K562 (cell line): ENCODE measurements at regions not wholly inside any gene's neighbourhood (a gene's known extent, or its start where the extent isn't known, plus 50 kb on each side); places are given as distances from the start of the nearest gene placed in this dataset.

Experiments
- ATAC-seq: fragments of 200-7000 bp; cut with Tn5 transposase; 3 replicates; pipeline ENCODE4 v1.9.1; 2020; ENCODE audit warnings: moderate library complexity
- BruUV-seq: library from RNA; stranded (reverse); fragments of 400-500 nt; replicated peaks from 2 replicates; lab custom pipeline; 2021; lab: Mats Ljungman, UMichigan
- CTCF ChIA-PET: fragments of 300-600 bp; formaldehyde crosslinking; extraction: SDS; loops from one replicate; lab custom pipeline; 2021; ENCODE audit warnings: low intra/inter-chr PET ratio; lab: Yijun Ruan, JAX
- POLR2A ChIA-PET: fragments of 300-600, 350-650 bp; sonication (Branson Sonifier 250); formaldehyde crosslinking; extraction: SDS; loops from one replicate; lab custom pipeline; 2021; ENCODE audit warnings: antibody characterized with exemption, inconsistent platforms; lab: Yijun Ruan, JAX
- DNase-seq, 4 experiments: peaks; one replicate each; pipeline versions ENCODE4 v3.0.0 to v3.0.0-alpha.2; 2011 to 2018; ENCODE audit warnings: low spot score in 3 of 4, mixed read lengths in 3 of 4; ENCODE audit errors: extremely low read depth in 1 of 4
- FAIRE-seq: peaks from 2 replicates; lab custom pipeline; 2011; peaks lifted over from hg19 to GRCh38; lab: Jason Lieb, UNC
- H2AFZ ChIP-seq: 2 replicates; pipeline ENCODE4 v1.6.0; 2011; ENCODE audit warnings: low read depth, low read length, control low read depth, inconsistent platforms
- H3K27ac ChIP-seq: fragments of 200-600 bp; 3 replicates; pipeline ENCODE4 v1.8.0; 2011; ENCODE audit warnings: low read depth, mild to moderate bottlenecking, control low read depth, inconsistent platforms, low read length, moderate library complexity, mixed read lengths; ENCODE audit errors: extremely low read depth
- H3K27me3 ChIP-seq, 2 experiments: fragments of 300-600 bp in 1 of 2; 2 replicates in 1 of 2; 3 replicates in 1 of 2; pipeline versions ENCODE4 v1.6.0 to v1.8.0; 2011; ENCODE audit warnings: inconsistent platforms in 2 of 2, low read length in 2 of 2, mild to moderate bottlenecking in 1 of 2, mixed read lengths in 1 of 2, moderate library complexity in 1 of 2; ENCODE audit not compliant: control insufficient read depth in 2 of 2, insufficient read depth in 2 of 2
- H3K36me3 ChIP-seq: fragments of 300-600 bp; 3 replicates; pipeline ENCODE4 v1.8.0; 2011; ENCODE audit warnings: mild to moderate bottlenecking, low read length, inconsistent platforms; ENCODE audit not compliant: control insufficient read depth, insufficient read depth
- H3K4me1 ChIP-seq, 2 experiments: fragments of 200-600 bp in 1 of 2; replicated peaks in 1 of 2; 2 replicates in 1 of 2; 3 replicates in 1 of 2; pipeline versions ENCODE4 v1.5.1 to v1.8.0; 2011; ENCODE audit warnings: inconsistent platforms in 2 of 2, low read length in 2 of 2, mild to moderate bottlenecking in 1 of 2, mixed read lengths in 1 of 2, moderate library complexity in 1 of 2; ENCODE audit not compliant: control insufficient read depth in 2 of 2, insufficient read depth in 2 of 2
- H3K4me2 ChIP-seq: 2 replicates; pipeline ENCODE4 v1.6.1; 2011; ENCODE audit warnings: low read length, control low read depth, inconsistent platforms, mixed read lengths; ENCODE audit not compliant: insufficient read depth
- H3K4me3 ChIP-seq: fragments of 200-600 bp; sonication (generic), shearing (Covaris generic); 2 replicates; pipeline ENCODE4 v1.5.1; 2016; ENCODE audit warnings: control low read depth, inconsistent platforms
- H3K79me2 ChIP-seq: fragments of 200-600 bp; 3 replicates; pipeline ENCODE4 v1.8.0; 2011; ENCODE audit warnings: low read length, inconsistent platforms; ENCODE audit not compliant: control insufficient read depth, insufficient read depth
- H3K9ac ChIP-seq, 2 experiments: 2 replicates each; pipeline versions ENCODE4 v1.6.0 to v1.6.1; 2011; ENCODE audit warnings: low read depth in 2 of 2, low read length in 2 of 2, control low read depth in 1 of 2, inconsistent platforms in 1 of 2, mild to moderate bottlenecking in 1 of 2, mixed read lengths in 1 of 2; ENCODE audit not compliant: insufficient read depth in 1 of 2
- H3K9me1 ChIP-seq: one replicate; pipeline ENCODE4 v1.6.0; 2011; ENCODE audit warnings: inconsistent platforms, mild to moderate bottlenecking, low read length, moderate library complexity; ENCODE audit not compliant: control insufficient read depth, insufficient read depth
- H3K9me3 ChIP-seq: replicated peaks from 2 replicates; pipeline ENCODE4 v1.5.1; 2011; ENCODE audit warnings: low read depth, low read length, inconsistent platforms; ENCODE audit not compliant: control insufficient read depth, insufficient read depth
- H4K20me1 ChIP-seq: replicated peaks from 2 replicates; pipeline ENCODE4 v1.6.1; 2011; ENCODE audit warnings: low read length, inconsistent platforms, mixed read lengths; ENCODE audit not compliant: control insufficient read depth, insufficient read depth
- ETV5 ChIP-seq: sonication (generic); formaldehyde crosslinking; IDR thresholded peaks from 2 replicates; pipeline ENCODE4 v1.4.0; 2020; ENCODE audit warnings: low read depth, mild to moderate bottlenecking, missing genetic modification reagents
- PHTF2 ChIP-seq: fragments of 250-450 bp; sonication (Bioruptor Pico); IDR thresholded peaks from 2 replicates; pipeline ENCODE4 v1.5.0; 2021; ENCODE audit warnings: mild to moderate bottlenecking
- RAD21 ChIP-seq, 2 experiments: fragments of 250-450 bp in 1 of 2; fragments of 450-650 bp in 1 of 2; sonication (Bioruptor Pico) in 1 of 2; formaldehyde crosslinking in 1 of 2; IDR thresholded peaks in 1 of 2; conservative IDR thresholded peaks in 1 of 2; 2 replicates each; pipeline versions ENCODE4 v1.4.0 to v1.8.0; 2020 to 2022; ENCODE audit warnings: mild to moderate bottlenecking in 2 of 2, moderate library complexity in 1 of 2
- REST ChIP-seq, 2 experiments: fragments of 450-650 bp; formaldehyde crosslinking in 1 of 2; IDR thresholded peaks; 2 replicates each; pipeline versions ENCODE4 v1.4.0 to v1.6.1; 2014 to 2020; ENCODE audit warnings: mild to moderate bottlenecking in 2 of 2, borderline replicate concordance in 1 of 2, low read depth in 1 of 2
- SMC3 ChIP-seq: conservative IDR thresholded peaks from 2 replicates; pipeline ENCODE4 v1.6.1; 2011; ENCODE audit warnings: low read depth, low read length, improper control_type of control experiment; ENCODE audit not compliant: insufficient read depth
- XRCC5 ChIP-seq: fragments of 200-400 bp; formaldehyde crosslinking; IDR thresholded peaks from 2 replicates; pipeline ENCODE4 v1.6.1; 2017; ENCODE audit warnings: low read depth, mild to moderate bottlenecking, low read length
- WGBS: fragments of 100-300 bp; shearing (Covaris generic); methylation state at CpG from one replicate; pipeline ENCODE4 v1.1.6; 2016; ENCODE audit warnings: low coverage, mixed read lengths; ENCODE audit not compliant: insufficient coverage; ENCODE audit errors: missing lambda C conversion rate; 5-methylcytosine and 5-hydroxymethylcytosine counted together
- in situ Hi-C: fragments of 300-500 bp; cut with MboI; formaldehyde crosslinking; loops from 4 replicates; pipeline ENCODE4 v1.15.0; 2018; ENCODE audit warnings: inconsistent platforms, mixed read lengths
- intact Hi-C: fragments of 100-400 bp; cut with micrococcal nuclease; formaldehyde crosslinking; loops from 2 replicates; pipeline ENCODE4 v1.14.2; 2022
- TF ChIP-seq, protein P1 (sequence below), 3 experiments: IDR thresholded peaks in 2 of 3; conservative IDR thresholded peaks in 1 of 3; 2 replicates each; pipeline ENCODE4 v1.5.1; 2011 to 2012; ENCODE audit warnings: low read length in 3 of 3, mild to moderate bottlenecking in 3 of 3, control low read depth in 2 of 3, improper control_type of control experiment in 1 of 3, inconsistent platforms in 1 of 3, low read depth in 1 of 3, mixed read lengths in 1 of 3, moderate library complexity in 1 of 3; ENCODE audit not compliant: insufficient read depth in 2 of 3

GRCh38 chr6:137661601-137662000 lies 167.4 kb upstream of the OLIG3 start:
- POLR2A ChIA-PET, result no interaction called here
- peak; percentile 65; the same call in 2 of the 3 replicates for ATAC-seq

More at GRCh38 chr6:137661601-137662000, 167.4 kb upstream of the OLIG3 start:
- no peaks in the 10 kb centered on the region for H3K4me1 ChIP-seq
- intact Hi-C loops, result loop anchor here (1.0 kb wide), 1 partner anchor 343 kb away; no protein-coding TSS in a partner anchor
- no TSS peak for BruUV-seq
- no peak overlapping the region for H3K4me2 ChIP-seq
- CTCF ChIA-PET, result no interaction called here
- peaks cover 0 to 5% of the 10 kb centered on the region in 2 experiments; a peak in 1 of 5 replicates for H3K27me3 ChIP-seq
- no peak overlapping the region for H2AFZ ChIP-seq
- no peaks in the 10 kb centered on the region for H3K9me3 ChIP-seq
- H3K79me2 ChIP-seq, result no peaks in the 10 kb centered on the region
- H4K20me1 ChIP-seq, result no peaks in the 10 kb centered on the region
- H3K9ac ChIP-seq, result no peak overlapping the region
- no peaks in the 10 kb centered on the region for H3K9me1 ChIP-seq
- no peak overlapping the region for H3K4me3 ChIP-seq
- no peak overlapping the region for H3K27ac ChIP-seq
- peak; percentile 57 for FAIRE-seq
- DNase-seq, result peak; percentile 16 to 35 (median 20)
- H3K36me3 ChIP-seq, result no peaks in the 10 kb centered on the region
- TF ChIP-seq XRCC5 (no peak), ETV5 (CRISPR knock-in tag) (no peak), RAD21 (CRISPR knock-in tag; conservative IDR thresholded peaks at IDR 0.05 in 1 of 2, IDR thresholded peaks at IDR 0.05 in 1 of 2) (peak in 1 of 2 experiments; percentile 54; a peak in 3 of 4 replicates), PHTF2 (CRISPR knock-in tag) (no peak), SMC3 (0 out of 2 replicates have a peak, but pooled peaks have one; percentile 14), REST (IDR thresholded peaks at IDR 0.05; ENCODE audit: borderline replicate concordance) (peak; percentile 14; the same call in 1 of the 2 replicates), REST (CRISPR knock-in tag; IDR thresholded peaks at IDR 0.05; ENCODE audit: low read depth) (no peak)
- TF ChIP-seq, protein P1, sequence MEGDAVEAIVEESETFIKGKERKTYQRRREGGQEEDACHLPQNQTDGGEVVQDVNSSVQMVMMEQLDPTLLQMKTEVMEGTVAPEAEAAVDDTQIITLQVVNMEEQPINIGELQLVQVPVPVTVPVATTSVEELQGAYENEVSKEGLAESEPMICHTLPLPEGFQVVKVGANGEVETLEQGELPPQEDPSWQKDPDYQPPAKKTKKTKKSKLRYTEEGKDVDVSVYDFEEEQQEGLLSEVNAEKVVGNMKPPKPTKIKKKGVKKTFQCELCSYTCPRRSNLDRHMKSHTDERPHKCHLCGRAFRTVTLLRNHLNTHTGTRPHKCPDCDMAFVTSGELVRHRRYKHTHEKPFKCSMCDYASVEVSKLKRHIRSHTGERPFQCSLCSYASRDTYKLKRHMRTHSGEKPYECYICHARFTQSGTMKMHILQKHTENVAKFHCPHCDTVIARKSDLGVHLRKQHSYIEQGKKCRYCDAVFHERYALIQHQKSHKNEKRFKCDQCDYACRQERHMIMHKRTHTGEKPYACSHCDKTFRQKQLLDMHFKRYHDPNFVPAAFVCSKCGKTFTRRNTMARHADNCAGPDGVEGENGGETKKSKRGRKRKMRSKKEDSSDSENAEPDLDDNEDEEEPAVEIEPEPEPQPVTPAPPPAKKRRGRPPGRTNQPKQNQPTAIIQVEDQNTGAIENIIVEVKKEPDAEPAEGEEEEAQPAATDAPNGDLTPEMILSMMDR (IDR thresholded peaks at IDR 0.05 in 2 of 3, conservative IDR thresholded peaks at IDR 0.05 in 1 of 3; ENCODE audit: insufficient read depth in 2 of 3, low read depth in 1 of 3, low read length in 3 of 3), result peak; percentile 39 to 49 (median 41); a peak in 4 of 6 replicates
- WGBS, result 0% methylated on average over 5 of the region's 5 CpGs
- in situ Hi-C loops, result no loop called here
